IMR-90 (cell line): ENCODE measurements at regions not wholly inside any gene's neighbourhood (a gene's known extent, or its start where the extent isn't known, plus 50 kb on each side); places are given as distances from the start of the nearest gene placed in this dataset.

ENCODE experiments used
- ATAC-seq: fragments of 200-7000 bp; cut with Tn5 transposase; 2 replicates; pipeline ENCODE4 v1.9.1; 2020; ENCODE audit warnings: low read depth, mild to moderate bottlenecking, moderate library complexity
- BruUV-seq: library from RNA; stranded (reverse); fragments of 400-500 nt; replicated peaks from 2 replicates; lab custom pipeline; 2021; lab: Mats Ljungman, UMichigan
- CTCF ChIA-PET: fragments of 300-600 bp; formaldehyde crosslinking; extraction: SDS; loops from one replicate; lab custom pipeline; 2021; ENCODE audit warnings: antibody characterized with exemption; lab: Yijun Ruan, JAX
- POLR2A ChIA-PET: fragments of 300-600 bp; sonication (Branson Sonifier 250); formaldehyde crosslinking; loops from one replicate; lab custom pipeline; 2022; ENCODE audit warnings: antibody characterized with exemption; ENCODE audit not compliant: unreplicated experiment; lab: Charles Lee
- DNase-seq: peaks from one replicate; pipeline ENCODE4 v3.0.0; 2013
- H2AFZ ChIP-seq: replicated peaks from 2 replicates; pipeline ENCODE3; 2013; ENCODE audit warnings: low read length, mild to moderate bottlenecking; ENCODE audit not compliant: poor library complexity
- H2AK5ac ChIP-seq: 2 replicates; pipeline ENCODE4 v1.6.1; 2013; ENCODE audit warnings: low read depth, low read length, inconsistent platforms
- H2AK9ac ChIP-seq: replicated peaks from 2 replicates; pipeline ENCODE3; 2013; ENCODE audit warnings: mild to moderate bottlenecking, low read depth, low read length, moderate library complexity; ENCODE audit not compliant: poor library complexity
- H2BK120ac ChIP-seq: 2 replicates; pipeline ENCODE4 v1.6.1; 2013; ENCODE audit warnings: low read depth, low read length, inconsistent platforms
- H2BK15ac ChIP-seq: 3 replicates; pipeline ENCODE4 v1.6.1; 2013; ENCODE audit warnings: low read depth, low read length, inconsistent platforms
- H2BK20ac ChIP-seq: 2 replicates; pipeline ENCODE4 v1.6.1; 2013; ENCODE audit warnings: low read depth, mild to moderate bottlenecking, inconsistent platforms, low read length, moderate library complexity
- H2BK5ac ChIP-seq: 2 replicates; pipeline ENCODE4 v1.6.1; 2013; ENCODE audit warnings: mild to moderate bottlenecking, low read depth, low read length, inconsistent platforms; ENCODE audit not compliant: poor library complexity, severe bottlenecking
- H3K14ac ChIP-seq: replicated peaks from 2 replicates; pipeline ENCODE4 v1.6.1; 2013; ENCODE audit warnings: low read depth, low read length, inconsistent platforms
- H3K18ac ChIP-seq: 2 replicates; pipeline ENCODE4 v1.6.1; 2013; ENCODE audit warnings: low read depth, low read length, control low read depth
- H3K23ac ChIP-seq: 2 replicates; pipeline ENCODE4 v1.6.1; 2013; ENCODE audit warnings: low read depth, low read length, inconsistent platforms
- H3K27ac ChIP-seq: 2 replicates; pipeline ENCODE4 v1.5.1; 2013; ENCODE audit warnings: mild to moderate bottlenecking, control low read depth, low read length; ENCODE audit not compliant: insufficient read depth
- H3K27me3 ChIP-seq: 2 replicates; pipeline ENCODE4 v1.6.1; 2013; ENCODE audit warnings: low read length; ENCODE audit not compliant: control insufficient read depth, insufficient read depth
- H3K36me3 ChIP-seq: 2 replicates; pipeline ENCODE4 v1.6.1; 2013; ENCODE audit warnings: low read length, mixed read lengths; ENCODE audit not compliant: control insufficient read depth, insufficient read depth
- H3K4ac ChIP-seq: 2 replicates; pipeline ENCODE4 v1.6.1; 2013; ENCODE audit warnings: low read depth, low read length, inconsistent platforms
- H3K4me1 ChIP-seq: 2 replicates; pipeline ENCODE4 v1.6.1; 2013; ENCODE audit warnings: low read length, mixed read lengths; ENCODE audit not compliant: control insufficient read depth, insufficient read depth
- H3K4me2 ChIP-seq: 2 replicates; pipeline ENCODE4 v1.6.1; 2013; ENCODE audit warnings: low read depth, mild to moderate bottlenecking, control low read depth, low read length, moderate library complexity
- H3K4me3 ChIP-seq: 2 replicates; pipeline ENCODE4 v1.5.1; 2013; ENCODE audit warnings: low read depth, mild to moderate bottlenecking, control low read depth, low read length, moderate library complexity; ENCODE audit not compliant: insufficient read depth
- H3K56ac ChIP-seq: 2 replicates; pipeline ENCODE4 v1.6.1; 2013; ENCODE audit warnings: low read length, inconsistent platforms; ENCODE audit not compliant: insufficient read depth; ENCODE audit errors: extremely low read depth
- H3K79me1 ChIP-seq, 2 experiments: 2 replicates each; pipeline ENCODE4 v1.6.1; 2013; ENCODE audit warnings: low read length in 2 of 2, inconsistent platforms in 1 of 2, low read depth in 1 of 2
- H3K9ac ChIP-seq: 2 replicates; pipeline ENCODE4 v1.6.1; 2013; ENCODE audit warnings: low read depth, low read length, control low read depth
- H3K9me1 ChIP-seq: 2 replicates; pipeline ENCODE4 v1.6.1; 2013; ENCODE audit warnings: low read length, inconsistent platforms; ENCODE audit not compliant: insufficient read depth
- H3K9me3 ChIP-seq: 2 replicates; pipeline ENCODE4 v1.6.1; 2013; ENCODE audit warnings: low read length; ENCODE audit not compliant: control insufficient read depth, insufficient read depth
- H4K20me1 ChIP-seq: 2 replicates; pipeline ENCODE4 v1.6.1; 2013; ENCODE audit warnings: low read length, inconsistent platforms; ENCODE audit not compliant: insufficient read depth
- H4K5ac ChIP-seq: 2 replicates; pipeline ENCODE4 v1.6.1; 2013; ENCODE audit warnings: mild to moderate bottlenecking, low read depth, low read length, control low read depth
- H4K8ac ChIP-seq, 2 experiments: 2 replicates each; pipeline ENCODE4 v1.6.1; 2013; ENCODE audit warnings: low read depth in 2 of 2, low read length in 2 of 2, control low read depth in 1 of 2, inconsistent platforms in 1 of 2
- H4K91ac ChIP-seq: 2 replicates; pipeline ENCODE4 v1.6.1; 2013; ENCODE audit warnings: low read depth, low read length, inconsistent platforms; ENCODE audit not compliant: insufficient read depth
- CEBPB ChIP-seq: IDR thresholded peaks from 2 replicates; pipeline ENCODE4 v1.6.1; 2012; ENCODE audit warnings: low read depth, low read length, improper control_type of control experiment
- CHD1 ChIP-seq: IDR thresholded peaks from 2 replicates; pipeline ENCODE4 v1.6.1; 2012; ENCODE audit warnings: low read depth, low read length, improper control_type of control experiment
- FOS ChIP-seq: fragments of 150-350 bp; IDR thresholded peaks from 2 replicates; pipeline ENCODE4 v1.6.1; 2016; ENCODE audit warnings: low read depth, low read length
- MAZ ChIP-seq: IDR thresholded peaks from 2 replicates; pipeline ENCODE4 v1.6.1; 2012; ENCODE audit warnings: low read depth, mild to moderate bottlenecking, low read length, improper control_type of control experiment, moderate library complexity, borderline replicate concordance
- MXI1 ChIP-seq: IDR thresholded peaks from 2 replicates; pipeline ENCODE4 v1.6.1; 2012; ENCODE audit warnings: low read depth, mild to moderate bottlenecking, low read length, moderate library complexity, borderline replicate concordance
- NFE2L2 ChIP-seq: fragments of 150-350 bp; IDR thresholded peaks from 2 replicates; pipeline ENCODE4 v1.6.1; 2016; ENCODE audit warnings: low read depth, mild to moderate bottlenecking, low read length
- RCOR1 ChIP-seq: IDR thresholded peaks from 2 replicates; pipeline ENCODE4 v1.6.1; 2012; ENCODE audit warnings: mild to moderate bottlenecking, low read length, improper control_type of control experiment; ENCODE audit not compliant: insufficient replicate concordance
- SMC3 ChIP-seq: fragments of 150-350 bp; IDR thresholded peaks from 2 replicates; pipeline ENCODE4 v1.6.1; 2016; ENCODE audit warnings: low read depth, mild to moderate bottlenecking, antibody characterized with exemption, low read length, moderate library complexity
- WGBS, 2 experiments: methylation state at CpG; one replicate each; pipeline versions ENCODE4 v1.1.5 to v1.1.7; 2013; ENCODE audit warnings: missing lambda C conversion rate in 2 of 2; ENCODE audit not compliant: insufficient read length in 1 of 2; ENCODE audit errors: extremely low coverage in 2 of 2; 5-methylcytosine and 5-hydroxymethylcytosine counted together
- dilution Hi-C: fragments of 300-500 bp; cut with HindIII; formaldehyde crosslinking; loops from one replicate; pipeline ENCODE4 v1.14.3; 2018; ENCODE audit warnings: low sequenced_read_pairs; ENCODE audit not compliant: unreplicated experiment
- in situ Hi-C: fragments of 300-500 bp; cut with MboI; formaldehyde crosslinking; loops from 3 replicates; pipeline ENCODE4 v1.14.3; 2019; ENCODE audit warnings: low sequenced_read_pairs, inconsistent platforms, mixed read lengths
- intact Hi-C: fragments of 100-400 bp; cut with micrococcal nuclease; formaldehyde crosslinking; loops from 2 replicates; pipeline ENCODE4 v1.10.0; 2022
- TF ChIP-seq, protein P1 (sequence below): fragments of 150-350 bp; IDR thresholded peaks from 2 replicates; pipeline ENCODE4 v1.6.1; 2017; ENCODE audit warnings: mild to moderate bottlenecking, antibody characterized with exemption, low read length, low read depth
- TF ChIP-seq, protein P2 (sequence below): conservative IDR thresholded peaks from 2 replicates; pipeline ENCODE4 v1.5.1; 2012; ENCODE audit warnings: mild to moderate bottlenecking, low read depth, low read length, improper control_type of control experiment
- TF ChIP-seq, protein P3 (sequence below): fragments of 150-350 bp; IDR thresholded peaks from 2 replicates; pipeline ENCODE4 v1.6.1; 2016; ENCODE audit warnings: low read depth, mild to moderate bottlenecking, low read length, moderate library complexity, borderline replicate concordance

DNA sequence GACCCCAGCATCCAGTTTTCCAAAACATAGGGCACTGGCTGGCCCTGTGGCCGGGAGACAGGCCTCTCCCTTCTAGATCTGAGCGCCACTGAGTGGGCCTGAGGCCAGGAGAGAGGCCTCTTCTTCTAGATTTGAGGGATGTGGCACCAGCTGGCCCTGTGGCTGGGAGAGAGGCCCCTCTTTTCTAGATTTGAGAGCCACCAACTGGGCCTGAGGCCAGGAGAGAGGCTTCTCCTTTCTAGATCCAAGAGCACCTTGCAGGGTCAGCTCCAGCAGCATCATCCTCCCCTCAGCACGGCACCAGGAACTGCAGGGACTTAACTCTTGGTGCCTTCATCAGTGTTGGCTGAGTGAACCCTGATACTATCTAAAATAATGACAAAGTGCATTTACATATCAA, 114.3 kb upstream of the ALKAL2 start:
- H4K5ac ChIP-seq, result no peak overlapping the region
- in situ Hi-C loops, result no loop called here
- H2BK20ac ChIP-seq, result no peak overlapping the region
- intact Hi-C loops, result no loop called here
- DNase-seq (no peak), ATAC-seq (no peak)
- no peaks in the 10 kb centered on the region for H3K4me1 ChIP-seq
- H4K8ac ChIP-seq, result no peak overlapping the region
- H3K9ac ChIP-seq, result no peak overlapping the region
- no peak overlapping the region for H2BK120ac ChIP-seq
- H2AK9ac ChIP-seq, result no peak overlapping the region
- H2AFZ ChIP-seq, result no peak overlapping the region
- no peaks in the 10 kb centered on the region for H3K27me3 ChIP-seq
- no peak overlapping the region for H2BK15ac ChIP-seq
- H2BK5ac ChIP-seq, result no peak overlapping the region
- H3K56ac ChIP-seq, result no peak overlapping the region
- H4K91ac ChIP-seq, result no peak overlapping the region
- no peaks in the 10 kb centered on the region for H3K36me3 ChIP-seq
- H3K4me2 ChIP-seq, result no peak overlapping the region
- dilution Hi-C loops, result no loop called here
- H3K23ac ChIP-seq, result no peak overlapping the region
- no peaks in the 10 kb centered on the region for H3K9me1 ChIP-seq
- ChIA-PET POLR2A (no interaction called here), CTCF (no interaction called here)
- no peaks in the 10 kb centered on the region for H4K20me1 ChIP-seq
- no peak overlapping the region for H3K4me3 ChIP-seq
- no peaks in the 10 kb centered on the region for H3K79me1 ChIP-seq
- no peak overlapping the region for H2AK5ac ChIP-seq
- H3K27ac ChIP-seq, result no peak overlapping the region
- peaks cover 20% of the 10 kb centered on the region for H3K9me3 ChIP-seq
- no peak overlapping the region for H3K14ac ChIP-seq
- TF ChIP-seq FOS (no peak), MXI1 (no peak), MAZ (no peak), CEBPB (no peak), RCOR1 (no peak), SMC3 (no peak), NFE2L2 (no peak), CHD1 (no peak)
- TF ChIP-seq, protein P1, sequence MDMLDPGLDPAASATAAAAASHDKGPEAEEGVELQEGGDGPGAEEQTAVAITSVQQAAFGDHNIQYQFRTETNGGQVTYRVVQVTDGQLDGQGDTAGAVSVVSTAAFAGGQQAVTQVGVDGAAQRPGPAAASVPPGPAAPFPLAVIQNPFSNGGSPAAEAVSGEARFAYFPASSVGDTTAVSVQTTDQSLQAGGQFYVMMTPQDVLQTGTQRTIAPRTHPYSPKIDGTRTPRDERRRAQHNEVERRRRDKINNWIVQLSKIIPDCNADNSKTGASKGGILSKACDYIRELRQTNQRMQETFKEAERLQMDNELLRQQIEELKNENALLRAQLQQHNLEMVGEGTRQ, result no peak
- TF ChIP-seq, protein P2, sequence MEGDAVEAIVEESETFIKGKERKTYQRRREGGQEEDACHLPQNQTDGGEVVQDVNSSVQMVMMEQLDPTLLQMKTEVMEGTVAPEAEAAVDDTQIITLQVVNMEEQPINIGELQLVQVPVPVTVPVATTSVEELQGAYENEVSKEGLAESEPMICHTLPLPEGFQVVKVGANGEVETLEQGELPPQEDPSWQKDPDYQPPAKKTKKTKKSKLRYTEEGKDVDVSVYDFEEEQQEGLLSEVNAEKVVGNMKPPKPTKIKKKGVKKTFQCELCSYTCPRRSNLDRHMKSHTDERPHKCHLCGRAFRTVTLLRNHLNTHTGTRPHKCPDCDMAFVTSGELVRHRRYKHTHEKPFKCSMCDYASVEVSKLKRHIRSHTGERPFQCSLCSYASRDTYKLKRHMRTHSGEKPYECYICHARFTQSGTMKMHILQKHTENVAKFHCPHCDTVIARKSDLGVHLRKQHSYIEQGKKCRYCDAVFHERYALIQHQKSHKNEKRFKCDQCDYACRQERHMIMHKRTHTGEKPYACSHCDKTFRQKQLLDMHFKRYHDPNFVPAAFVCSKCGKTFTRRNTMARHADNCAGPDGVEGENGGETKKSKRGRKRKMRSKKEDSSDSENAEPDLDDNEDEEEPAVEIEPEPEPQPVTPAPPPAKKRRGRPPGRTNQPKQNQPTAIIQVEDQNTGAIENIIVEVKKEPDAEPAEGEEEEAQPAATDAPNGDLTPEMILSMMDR, result no peak
- TF ChIP-seq, protein P3, sequence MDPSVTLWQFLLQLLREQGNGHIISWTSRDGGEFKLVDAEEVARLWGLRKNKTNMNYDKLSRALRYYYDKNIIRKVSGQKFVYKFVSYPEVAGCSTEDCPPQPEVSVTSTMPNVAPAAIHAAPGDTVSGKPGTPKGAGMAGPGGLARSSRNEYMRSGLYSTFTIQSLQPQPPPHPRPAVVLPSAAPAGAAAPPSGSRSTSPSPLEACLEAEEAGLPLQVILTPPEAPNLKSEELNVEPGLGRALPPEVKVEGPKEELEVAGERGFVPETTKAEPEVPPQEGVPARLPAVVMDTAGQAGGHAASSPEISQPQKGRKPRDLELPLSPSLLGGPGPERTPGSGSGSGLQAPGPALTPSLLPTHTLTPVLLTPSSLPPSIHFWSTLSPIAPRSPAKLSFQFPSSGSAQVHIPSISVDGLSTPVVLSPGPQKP, result no peak
- WGBS, 2 experiments, result no CpG with 5 or more reads among the region's 3 CpGs
- no peak overlapping the region for H3K18ac ChIP-seq
- BruUV-seq, result no TSS peak
- H3K4ac ChIP-seq, result no peak overlapping the region
